ENCODE measurements at regions not wholly inside any gene's neighbourhood (a gene's known extent, or its start where the extent isn't known, plus 50 kb on each side); places are given as distances from the start of the nearest gene placed in this dataset.

GRCh38 chr7:11950281-11950680 is 118.3 kb upstream of the THSD7A start:
- TF ChIP-seq SP2 (tag by site-specific recombination; IDR thresholded peaks at IDR 0.05) = no peak
- TF ChIP-seq ZNF843 (tag by site-specific recombination; IDR thresholded peaks at IDR 0.05) = no peak
- TF ChIP-seq, protein P1, sequence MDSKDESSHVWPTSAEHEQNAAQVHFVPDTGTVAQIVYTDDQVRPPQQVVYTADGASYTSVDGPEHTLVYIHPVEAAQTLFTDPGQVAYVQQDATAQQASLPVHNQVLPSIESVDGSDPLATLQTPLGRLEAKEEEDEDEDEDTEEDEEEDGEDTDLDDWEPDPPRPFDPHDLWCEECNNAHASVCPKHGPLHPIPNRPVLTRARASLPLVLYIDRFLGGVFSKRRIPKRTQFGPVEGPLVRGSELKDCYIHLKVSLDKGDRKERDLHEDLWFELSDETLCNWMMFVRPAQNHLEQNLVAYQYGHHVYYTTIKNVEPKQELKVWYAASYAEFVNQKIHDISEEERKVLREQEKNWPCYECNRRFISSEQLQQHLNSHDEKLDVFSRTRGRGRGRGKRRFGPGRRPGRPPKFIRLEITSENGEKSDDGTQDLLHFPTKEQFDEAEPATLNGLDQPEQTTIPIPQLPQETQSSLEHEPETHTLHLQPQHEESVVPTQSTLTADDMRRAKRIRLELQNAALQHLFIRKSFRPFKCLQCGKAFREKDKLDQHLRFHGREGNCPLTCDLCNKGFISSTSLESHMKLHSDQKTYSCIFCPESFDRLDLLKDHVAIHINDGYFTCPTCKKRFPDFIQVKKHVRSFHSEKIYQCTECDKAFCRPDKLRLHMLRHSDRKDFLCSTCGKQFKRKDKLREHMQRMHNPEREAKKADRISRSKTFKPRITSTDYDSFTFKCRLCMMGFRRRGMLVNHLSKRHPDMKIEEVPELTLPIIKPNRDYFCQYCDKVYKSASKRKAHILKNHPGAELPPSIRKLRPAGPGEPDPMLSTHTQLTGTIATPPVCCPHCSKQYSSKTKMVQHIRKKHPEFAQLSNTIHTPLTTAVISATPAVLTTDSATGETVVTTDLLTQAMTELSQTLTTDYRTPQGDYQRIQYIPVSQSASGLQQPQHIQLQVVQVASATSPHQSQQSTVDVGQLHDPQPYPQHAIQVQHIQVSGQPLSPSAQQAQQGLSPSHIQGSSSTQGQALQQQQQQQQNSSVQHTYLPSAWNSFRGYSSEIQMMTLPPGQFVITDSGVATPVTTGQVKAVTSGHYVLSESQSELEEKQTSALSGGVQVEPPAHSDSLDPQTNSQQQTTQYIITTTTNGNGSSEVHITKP (tag by site-specific recombination; IDR thresholded peaks at IDR 0.05) = no peak
- no peak for TF ChIP-seq PBX3 (CRISPR knock-in tag; IDR thresholded peaks at IDR 0.05)
- ChIA-PET CTCF (no interaction called here), POLR2A (no interaction called here)
- Histone ChIP-seq H3K9me3 (ENCODE audit: control insufficient read depth, insufficient read depth, low read depth, low read length) (no peaks in the 10 kb centered on the region), H3K4me1 (ENCODE audit: control insufficient read depth, insufficient read depth, low read length) (no peaks in the 10 kb centered on the region), H3K27ac (ENCODE audit: extremely low read depth, low read depth, low read length) (no peak overlapping the region), H3K36me3 (ENCODE audit: control insufficient read depth in 2 of 2, insufficient read depth in 1 of 2, low read length in 2 of 2) (no peaks in the 10 kb centered on the region), H3K4me3 (ENCODE audit: low read depth, low read length) (no peak overlapping the region)

DNA sequence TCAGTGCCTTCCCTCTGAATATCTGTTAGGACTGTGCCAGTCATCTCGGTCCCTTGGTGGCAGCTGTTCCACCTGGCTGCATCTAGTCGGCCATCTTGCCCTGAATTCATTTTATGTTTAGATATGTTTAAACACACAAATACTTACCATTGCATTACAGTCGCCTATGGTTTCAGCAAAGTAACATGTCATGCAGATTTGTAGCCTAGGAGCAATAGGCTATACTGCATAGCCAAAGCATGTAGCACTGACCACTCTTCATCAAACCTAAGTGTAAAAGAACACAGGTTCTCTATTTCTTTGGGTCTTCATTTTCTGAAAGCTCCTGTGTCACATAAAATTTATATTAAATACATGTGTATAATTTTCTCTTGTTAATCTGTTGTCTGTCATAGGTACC is 118.9 kb upstream of the THSD7A start:
- no peaks in the 10 kb centered on the region for H3K4me1 ChIP-seq (ENCODE audit: control insufficient read depth, insufficient read depth, low read length)
- POLR2A ChIA-PET = no interaction called here
- TF ChIP-seq BCL11B (tag by site-specific recombination; IDR thresholded peaks at IDR 0.05; ENCODE audit: low read depth) (no peak), ZNF394 (tag by site-specific recombination; IDR thresholded peaks at IDR 0.05; ENCODE audit: borderline replicate concordance) (no peak), ZNF10 (tag by site-specific recombination; IDR thresholded peaks at IDR 0.05) (no peak), ZNF558 (tag by site-specific recombination; IDR thresholded peaks at IDR 0.05) (no peak), ZBTB48 (tag by site-specific recombination; IDR thresholded peaks at IDR 0.05) (no peak), ZNF341 (tag by site-specific recombination; IDR thresholded peaks at IDR 0.05; ENCODE audit: low read depth) (no peak), ZNF510 (tag by site-specific recombination; IDR thresholded peaks at IDR 0.05; ENCODE audit: insufficient replicate concordance) (no peak), ZFP3 (tag by site-specific recombination; IDR thresholded peaks at IDR 0.05; ENCODE audit: low read depth) (no peak), YY1 (tag by site-specific recombination; IDR thresholded peaks at IDR 0.05) (no peak), ZBTB20 (tag by site-specific recombination; IDR thresholded peaks at IDR 0.05) (no peak)
- TF ChIP-seq, protein P2, sequence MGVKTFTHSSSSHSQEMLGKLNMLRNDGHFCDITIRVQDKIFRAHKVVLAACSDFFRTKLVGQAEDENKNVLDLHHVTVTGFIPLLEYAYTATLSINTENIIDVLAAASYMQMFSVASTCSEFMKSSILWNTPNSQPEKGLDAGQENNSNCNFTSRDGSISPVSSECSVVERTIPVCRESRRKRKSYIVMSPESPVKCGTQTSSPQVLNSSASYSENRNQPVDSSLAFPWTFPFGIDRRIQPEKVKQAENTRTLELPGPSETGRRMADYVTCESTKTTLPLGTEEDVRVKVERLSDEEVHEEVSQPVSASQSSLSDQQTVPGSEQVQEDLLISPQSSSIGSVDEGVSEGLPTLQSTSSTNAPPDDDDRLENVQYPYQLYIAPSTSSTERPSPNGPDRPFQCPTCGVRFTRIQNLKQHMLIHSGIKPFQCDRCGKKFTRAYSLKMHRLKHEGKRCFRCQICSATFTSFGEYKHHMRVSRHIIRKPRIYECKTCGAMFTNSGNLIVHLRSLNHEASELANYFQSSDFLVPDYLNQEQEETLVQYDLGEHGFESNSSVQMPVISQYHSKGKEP (tag by site-specific recombination; IDR thresholded peaks at IDR 0.05) = no peak
- H3K36me3 ChIP-seq (ENCODE audit: control insufficient read depth in 2 of 2, insufficient read depth in 1 of 2, low read length in 2 of 2) = no peaks in the 10 kb centered on the region
- CTCF ChIA-PET = no interaction called here
- H3K9me3 ChIP-seq (ENCODE audit: control insufficient read depth, insufficient read depth, low read depth, low read length) = no peaks in the 10 kb centered on the region
- no peak overlapping the region for H3K27ac ChIP-seq (ENCODE audit: extremely low read depth, low read depth, low read length)
- H3K4me3 ChIP-seq (ENCODE audit: low read depth, low read length) = no peak overlapping the region

- no peak for TF ChIP-seq ZBTB10 (tag by site-specific recombination; IDR thresholded peaks at IDR 0.05)
- TF ChIP-seq PRDM1 (tag by site-specific recombination; IDR thresholded peaks at IDR 0.05) = no peak
- no peak for TF ChIP-seq SALL2 (tag by site-specific recombination; IDR thresholded peaks at IDR 0.05; ENCODE audit: borderline replicate concordance)
- TF ChIP-seq ZNF580 (tag by site-specific recombination; IDR thresholded peaks at IDR 0.05) = no peak
- TF ChIP-seq ZBTB7A (tag by site-specific recombination; IDR thresholded peaks at IDR 0.05; ENCODE audit: low read depth) = no peak
- TF ChIP-seq OSR2 (tag by site-specific recombination; IDR thresholded peaks at IDR 0.05) = no peak
- TF ChIP-seq RBAK (tag by site-specific recombination; IDR thresholded peaks at IDR 0.05) = no peak
- TF ChIP-seq OVOL3 (tag by site-specific recombination; IDR thresholded peaks at IDR 0.05) = no peak
- TF ChIP-seq ZNF701 (tag by site-specific recombination; IDR thresholded peaks at IDR 0.05) = no peak
- no peaks in the 10 kb centered on the region for H3K9me3 ChIP-seq (ENCODE audit: control insufficient read depth, insufficient read depth, low read depth, low read length)
- POLR2A ChIA-PET = no interaction called here
- H3K36me3 ChIP-seq (ENCODE audit: control insufficient read depth in 2 of 2, insufficient read depth in 1 of 2, low read length in 2 of 2) = no peaks in the 10 kb centered on the region
- H3K4me3 ChIP-seq (ENCODE audit: low read depth, low read length) = no peak overlapping the region
- CTCF ChIA-PET = no interaction called here
- H3K4me1 ChIP-seq (ENCODE audit: control insufficient read depth, insufficient read depth, low read length) = no peaks in the 10 kb centered on the region
- H3K27ac ChIP-seq (ENCODE audit: extremely low read depth, low read depth, low read length) = no peak overlapping the region
These were observed 119.9 kb upstream of the THSD7A start for GRCh38 chr7:11951909-11952308.

Measured in HEK293 (cell line).